ENCODE measurements at regions not wholly inside any gene's neighbourhood (a gene's known extent, or its start where the extent isn't known, plus 50 kb on each side); places are given as distances from the start of the nearest gene placed in this dataset.

- no peak overlapping the region for H3K4me3 ChIP-seq (ENCODE audit: extremely low read depth in 1 of 4, insufficient read depth in 2 of 4, low read depth in 3 of 4, low read length in 4 of 4)
- H3K79me1 ChIP-seq (ENCODE audit: low read depth, low read length) = no peaks in the 10 kb centered on the region
- H2AFZ ChIP-seq (ENCODE audit: low read length) = no peak overlapping the region
- no peak overlapping the region for H2AK5ac ChIP-seq (ENCODE audit: low read depth, low read length)
- no peak for FAIRE-seq
- POLR2A ChIA-PET (ENCODE audit: partially characterized antibody) = no interaction called here
- H4K8ac ChIP-seq (ENCODE audit: extremely low read depth, insufficient read depth, low read length) = no peak overlapping the region
- WGBS, 2 experiments (ENCODE audit: extremely low coverage in 1 of 2, insufficient coverage in 1 of 2, insufficient read length in 1 of 2, insufficient replicate concordance in 2 of 2, low coverage in 1 of 2, low lambda C conversion rate in 2 of 2, missing lambda C conversion rate in 1 of 2) = 93% methylated on average over 5 of the region's 5 CpGs; no CpG with 5 or more reads in 1 of the 2 experiments
- no peak overlapping the region for H3K18ac ChIP-seq (ENCODE audit: extremely low read depth, low read length)
- 0 out of 7 replicates have a peak, but pooled peaks cover 0 to 2% (median 0%) of the 10 kb centered on the region in 4 experiments for H3K27me3 ChIP-seq (replicated peaks in 1 of 4; ENCODE audit: control insufficient read depth in 3 of 4, extremely low read depth in 1 of 4, insufficient read depth in 3 of 4, low read length in 3 of 4)
- no peaks in the 10 kb centered on the region; a peak in 1 of 8 replicates for H3K36me3 ChIP-seq (ENCODE audit: control insufficient read depth in 2 of 4, insufficient read depth in 4 of 4, low read length in 3 of 4)
- no peak overlapping the region for H3K56ac ChIP-seq (replicated peaks; ENCODE audit: insufficient read length, low read depth, low read length)
- TF ChIP-seq GTF2F1 (IDR thresholded peaks at IDR 0.05; ENCODE audit: borderline replicate concordance, low read depth, low read length) = no peak
- TF ChIP-seq HDAC2 (IDR thresholded peaks at IDR 0.05; ENCODE audit: borderline replicate concordance in 1 of 2, low read depth in 2 of 2, low read length in 2 of 2) = no peak
- TF ChIP-seq PHF8 (conservative IDR thresholded peaks at IDR 0.05; ENCODE audit: low read depth, low read length) = no peak
- no peak for TF ChIP-seq ATF3 (IDR thresholded peaks at IDR 0.05; ENCODE audit: insufficient read depth, low read depth, low read length)
- no peak for TF ChIP-seq ATF2 (IDR thresholded peaks at IDR 0.05; ENCODE audit: low read length)
- no peak for TF ChIP-seq SP1 (IDR thresholded peaks at IDR 0.05; ENCODE audit: low read depth, low read length)
- no peak for TF ChIP-seq TAF7 (optimal IDR thresholded peaks at IDR 0.05; ENCODE audit: borderline replicate concordance, low read depth, low read length)
- H4K5ac ChIP-seq (ENCODE audit: insufficient read length, low read depth, low read length) = no peak overlapping the region
- no peak overlapping the region for H4K91ac ChIP-seq (replicated peaks; ENCODE audit: insufficient read length, low read length)
- no peak overlapping the region for H2BK120ac ChIP-seq (replicated peaks; ENCODE audit: low read depth, low read length)
- no peak overlapping the region for H3K23ac ChIP-seq (ENCODE audit: insufficient read length)
- H3K4ac ChIP-seq (replicated peaks; ENCODE audit: insufficient read length, low read depth, low read length) = no peak overlapping the region
- no peaks in the 10 kb centered on the region for H4K20me1 ChIP-seq (replicated peaks in 1 of 2; ENCODE audit: control insufficient read depth in 1 of 2, insufficient read depth in 2 of 2, low read length in 2 of 2)
- peak overlapping the region; percentile 64; the same call in 1 of the 2 replicates for H2BK12ac ChIP-seq (ENCODE audit: low read depth, low read length)
- no peak overlapping the region for H3K14ac ChIP-seq (ENCODE audit: insufficient read length)
- no peak overlapping the region for H3K4me2 ChIP-seq (ENCODE audit: insufficient read depth in 1 of 2, low read depth in 2 of 2, low read length in 2 of 2)
- DNase-seq (ENCODE audit: low read depth in 1 of 2, low spot score in 2 of 2) = no peak
- no peaks in the 10 kb centered on the region for H3K23me2 ChIP-seq (ENCODE audit: low read depth, low read length)
- no peak overlapping the region for H2BK5ac ChIP-seq (ENCODE audit: low read depth, low read length)
- CTCF ChIA-PET (ENCODE audit: partially characterized antibody) = interaction anchor here (1.1 to 1.2 kb wide), 2 partner anchors 29 to 49 kb away, joined by 3 to 5 read pairs; no protein-coding TSS in a partner anchor
- H3K9me3 ChIP-seq (ENCODE audit: insufficient read depth in 2 of 2, low read depth in 1 of 2, low read length in 1 of 2) = no peaks in the 10 kb centered on the region
- H3K4me1 ChIP-seq (replicated peaks in 1 of 4; ENCODE audit: control insufficient read depth in 3 of 4, insufficient read depth in 4 of 4, low read length in 3 of 4) = peaks cover 0 to 5% (median under 1%) of the 10 kb centered on the region in 4 experiments; a peak in 2 of 7 replicates
- no peak overlapping the region for H3K27ac ChIP-seq (ENCODE audit: low read depth, low read length)
- no peak overlapping the region for H3K9ac ChIP-seq (replicated peaks in 1 of 4; ENCODE audit: extremely low read depth in 1 of 4, low read depth in 3 of 4, low read length in 3 of 4)
- peak overlapping the region; percentile 37; the same call in 1 of the 2 replicates for H2BK15ac ChIP-seq (ENCODE audit: low read length)
- H3K79me2 ChIP-seq (ENCODE audit: control insufficient read depth in 1 of 2, insufficient read depth in 2 of 2, low read length in 2 of 2) = no peaks in the 10 kb centered on the region
- 0 out of 2 replicates have a peak overlapping the region, but pooled peaks have one; percentile 17 for H2BK20ac ChIP-seq (ENCODE audit: low read length)
Observed at GRCh38 chr5:173760461-173761177, 127.5 kb upstream of the CPEB4 start.
